Left renal pelvis (tissue), 4 donors: ENCODE measurements at regions not wholly inside any gene's neighbourhood (a gene's known extent, or its start where the extent isn't known, plus 50 kb on each side); places are given as distances from the start of the nearest gene placed in this dataset.

ENCODE experiments used
- DNase-seq, 4 donors: peaks; one replicate each; pipeline ENCODE4 v3.0.0-alpha.2; 2013; ENCODE audit warnings: low read depth in 4 of 4, low spot score in 3 of 4

GRCh38 chr2:64704161-64704560 is 50.4 kb upstream of the SERTAD2 start:
- no peak for DNase-seq

GRCh38 chr2:64704996-64705395 is 51.3 kb upstream of the SERTAD2 start:
- no peak for DNase-seq

- no peak for DNase-seq
Measured at GRCh38 chr2:64707276-64707675, 53.6 kb upstream of the SERTAD2 start.

- no peak for DNase-seq
Measured at GRCh38 chr2:64708829-64709228, 55.1 kb upstream of the SERTAD2 start.

GRCh38 chr2:64711252-64711800 is 57.6 kb upstream of the SERTAD2 start:
- no peak for DNase-seq

GRCh38 chr2:64713686-64714085 is 60.0 kb upstream of the SERTAD2 start:
- DNase-seq: no peak

- no peak for DNase-seq
Measured at GRCh38 chr2:64716569-64716968, 62.9 kb upstream of the SERTAD2 start.

GRCh38 chr2:64718250-64718885 is 64.7 kb upstream of the SERTAD2 start:
- no peak for DNase-seq

- no peak for DNase-seq
Measured at GRCh38 chr2:64720535-64721319, 67.0 kb upstream of the SERTAD2 start.

- no peak for DNase-seq
Measured at GRCh38 chr2:64721320-64721623, 67.6 kb upstream of the SERTAD2 start.

GRCh38 chr2:64722291-64723044 is 68.8 kb upstream of the SERTAD2 start:
- DNase-seq: no peak

- no peak for DNase-seq
Measured at GRCh38 chr2:64727013-64727767, 73.5 kb upstream of the SERTAD2 start.

- no peak for DNase-seq
Measured at GRCh38 chr2:64727843-64728463, 74.2 kb upstream of the SERTAD2 start.

- no peak for DNase-seq
Measured at GRCh38 chr2:64730551-64731262, 77.0 kb upstream of the SERTAD2 start.

GRCh38 chr2:64731263-64731643 is 77.5 kb upstream of the SERTAD2 start:
- DNase-seq: no peak

GRCh38 chr2:64731746-64732145 is 78.0 kb upstream of the SERTAD2 start:
- no peak for DNase-seq

- no peak for DNase-seq
Measured at GRCh38 chr2:64732146-64732545, 78.4 kb upstream of the SERTAD2 start.

GRCh38 chr2:64735504-64735903 is 81.8 kb upstream of the SERTAD2 start:
- no peak for DNase-seq

GRCh38 chr2:64737547-64737946 is 83.8 kb upstream of the SERTAD2 start:
- DNase-seq: no peak

GRCh38 chr2:64738026-64738425 is 84.3 kb upstream of the SERTAD2 start:
- DNase-seq: no peak
